Stomach (tissue), 8 donors: ENCODE measurements at regions not wholly inside any gene's neighbourhood (a gene's known extent, or its start where the extent isn't known, plus 50 kb on each side); places are given as distances from the start of the nearest gene placed in this dataset.
A peak's percentile ranks its signal among the peaks of the same experiment; 100 is the strongest.

Experiments
- DNase-seq, 2 donors: peaks; one replicate each; pipeline versions ENCODE4 v3.0.0 to v3.0.0-alpha.2; 2013 to 2019
- H3K27ac ChIP-seq, 5 donors: fragments of 200-600 bp in 4 of 5; sonication (generic) in 4 of 5; one replicate each; pipeline ENCODE4 v1.5.1; 2013 to 2019; ENCODE audit warnings: mild to moderate bottlenecking in 1 of 5, moderate library complexity in 1 of 5
- H3K27me3 ChIP-seq, 3 donors: fragments of 200-600 bp; sonication (generic); one replicate each; pipeline ENCODE4 v1.5.1; 2017 to 2019; ENCODE audit warnings: mixed run types in 1 of 3
- H3K36me3 ChIP-seq, 4 donors: fragments of 200-600 bp; sonication (generic); 1 replicate in 3 of 4; 2 replicates in 1 of 4; pipeline ENCODE4 v1.5.1; 2016 to 2019
- H3K4me1 ChIP-seq, 4 donors: fragments of 200-600 bp; sonication (generic); one replicate each; pipeline ENCODE4 v1.5.1; 2016 to 2019
- H3K4me3 ChIP-seq, 4 donors: fragments of 200-600 bp; sonication (generic) in 3 of 4; one replicate each; pipeline ENCODE4 v1.5.1; 2016 to 2019; ENCODE audit warnings: mild to moderate bottlenecking in 1 of 4
- H3K9me3 ChIP-seq, 4 donors: fragments of 200-600 bp; sonication (generic); one replicate each; pipeline ENCODE4 v1.5.1; 2016 to 2019
- EP300 ChIP-seq: sonication (generic); formaldehyde crosslinking; IDR thresholded peaks from one replicate; pipeline ENCODE4 v1.6.1; 2017; ENCODE audit warnings: antibody characterized with exemption
- POLR2A ChIP-seq, 4 donors: fragments of 450-650 bp; IDR thresholded peaks; one replicate each; pipeline ENCODE4 v1.6.1; 2016; ENCODE audit warnings: antibody characterized with exemption in 4 of 4, control low read depth in 2 of 4, mild to moderate bottlenecking in 1 of 4, moderate library complexity in 1 of 4
- POLR2AphosphoS5 ChIP-seq, 3 donors: sonication (generic); formaldehyde crosslinking; IDR thresholded peaks; one replicate each; pipeline ENCODE4 v1.6.1; 2016; ENCODE audit warnings: antibody characterized with exemption in 3 of 3
- WGBS, 5 donors: extraction: QIAGEN DNeasy Blood & Tissue Kit in 3 of 5; methylation state at CpG; one replicate each; pipeline versions ENCODE4 v1.1.5 to v1.1.7; 2013 to 2018; 5-methylcytosine and 5-hydroxymethylcytosine counted together
- intact Hi-C: fragments of 100-400 bp; cut with DNase I; formaldehyde crosslinking; loops from one replicate; pipeline ENCODE4 v1.15.1; 2023; ENCODE audit warnings: low total_unique reads
- TF ChIP-seq, protein P1 (sequence below), 7 experiments: fragments of 450-650 bp in 4 of 7; fragments of 200-600 bp in 3 of 7; sonication (generic) in 3 of 7; IDR thresholded peaks; one replicate each; pipeline ENCODE4 v1.5.1; 2016 to 2019; ENCODE audit warnings: antibody characterized with exemption in 7 of 7, control low read depth in 2 of 7, mild to moderate bottlenecking in 1 of 7
- donor health status: healthy with polysubstance abuse.
- donor health status: Bipolar disorder and iron deficiency.
- donor health status: healthy.

DNA sequence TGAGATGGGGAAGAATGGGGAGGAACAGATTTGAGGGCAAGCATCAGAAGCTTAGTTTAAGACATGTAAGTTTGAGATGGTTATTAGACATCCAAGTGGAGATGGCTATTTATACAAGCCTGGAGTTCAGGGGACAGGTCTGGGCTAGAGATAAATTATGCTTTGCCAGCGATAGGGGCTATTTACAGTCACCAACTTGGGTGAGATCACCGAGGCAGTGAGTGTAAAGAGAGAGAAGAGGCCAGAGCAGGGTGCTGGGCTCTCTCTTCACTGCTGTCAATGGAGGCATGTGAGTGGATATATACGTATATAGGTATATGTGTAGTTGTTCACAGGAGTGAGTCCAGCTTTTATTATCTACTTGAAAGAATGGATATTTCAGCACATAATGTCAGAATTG, 81.0 kb downstream of the QPCT start:
- no peak overlapping the region for H3K4me3 ChIP-seq
- no peaks in the 10 kb centered on the region for H3K36me3 ChIP-seq
- H3K4me1 ChIP-seq: no peaks in the 10 kb centered on the region
- WGBS, 5 donors: 73 to 87% (median 79%) methylated on average over 3 of the region's 3 CpGs
- DNase-seq: no peak
- H3K27me3 ChIP-seq: no peaks in the 10 kb centered on the region
- H3K27ac ChIP-seq: no peak overlapping the region
- no peaks in the 10 kb centered on the region for H3K9me3 ChIP-seq
- intact Hi-C loops: no loop called here
- TF ChIP-seq POLR2A (IDR thresholded peaks at IDR 0.05) (no peak), EP300 (no peak)

- Histone ChIP-seq H3K4me1 (no peaks in the 10 kb centered on the region), H3K27me3 (no peaks in the 10 kb centered on the region), H3K9me3 (no peaks in the 10 kb centered on the region), H3K4me3 (no peak overlapping the region), H3K36me3 (no peaks in the 10 kb centered on the region), H3K27ac (no peak overlapping the region)
- DNase-seq: no peak
- intact Hi-C loops: no loop called here
- no peak for TF ChIP-seq EP300
- TF ChIP-seq POLR2A (IDR thresholded peaks at IDR 0.05): no peak
- TF ChIP-seq, protein P1, sequence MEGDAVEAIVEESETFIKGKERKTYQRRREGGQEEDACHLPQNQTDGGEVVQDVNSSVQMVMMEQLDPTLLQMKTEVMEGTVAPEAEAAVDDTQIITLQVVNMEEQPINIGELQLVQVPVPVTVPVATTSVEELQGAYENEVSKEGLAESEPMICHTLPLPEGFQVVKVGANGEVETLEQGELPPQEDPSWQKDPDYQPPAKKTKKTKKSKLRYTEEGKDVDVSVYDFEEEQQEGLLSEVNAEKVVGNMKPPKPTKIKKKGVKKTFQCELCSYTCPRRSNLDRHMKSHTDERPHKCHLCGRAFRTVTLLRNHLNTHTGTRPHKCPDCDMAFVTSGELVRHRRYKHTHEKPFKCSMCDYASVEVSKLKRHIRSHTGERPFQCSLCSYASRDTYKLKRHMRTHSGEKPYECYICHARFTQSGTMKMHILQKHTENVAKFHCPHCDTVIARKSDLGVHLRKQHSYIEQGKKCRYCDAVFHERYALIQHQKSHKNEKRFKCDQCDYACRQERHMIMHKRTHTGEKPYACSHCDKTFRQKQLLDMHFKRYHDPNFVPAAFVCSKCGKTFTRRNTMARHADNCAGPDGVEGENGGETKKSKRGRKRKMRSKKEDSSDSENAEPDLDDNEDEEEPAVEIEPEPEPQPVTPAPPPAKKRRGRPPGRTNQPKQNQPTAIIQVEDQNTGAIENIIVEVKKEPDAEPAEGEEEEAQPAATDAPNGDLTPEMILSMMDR (IDR thresholded peaks at IDR 0.05): no peak
- TF ChIP-seq POLR2AphosphoS5 (IDR thresholded peaks at IDR 0.05): no peak
Measured at GRCh38 chr2:37427241-37427640, 82.8 kb downstream of the QPCT start.

- Histone ChIP-seq H3K9me3 (peaks cover 0 to 5% (median 2%) of the 10 kb centered on the region in 4 donors), H3K27me3 (no peaks in the 10 kb centered on the region), H3K4me3 (no peak overlapping the region), H3K27ac (no peak overlapping the region), H3K4me1 (no peaks in the 10 kb centered on the region), H3K36me3 (no peaks in the 10 kb centered on the region)
- no peak for DNase-seq
- intact Hi-C loops: no loop called here
- 54 to 63% (median 57%) methylated on average over 2 of the region's 2 CpGs for WGBS, 5 donors
- TF ChIP-seq POLR2AphosphoS5 (IDR thresholded peaks at IDR 0.05) (peak in 1 of 3 donors; percentile 15), POLR2A (IDR thresholded peaks at IDR 0.05) (no peak), EP300 (no peak)
- TF ChIP-seq, protein P1 (IDR thresholded peaks at IDR 0.05): no peak
Measured at GRCh38 chr2:37436323-37436722, 91.9 kb downstream of the QPCT start.

DNA sequence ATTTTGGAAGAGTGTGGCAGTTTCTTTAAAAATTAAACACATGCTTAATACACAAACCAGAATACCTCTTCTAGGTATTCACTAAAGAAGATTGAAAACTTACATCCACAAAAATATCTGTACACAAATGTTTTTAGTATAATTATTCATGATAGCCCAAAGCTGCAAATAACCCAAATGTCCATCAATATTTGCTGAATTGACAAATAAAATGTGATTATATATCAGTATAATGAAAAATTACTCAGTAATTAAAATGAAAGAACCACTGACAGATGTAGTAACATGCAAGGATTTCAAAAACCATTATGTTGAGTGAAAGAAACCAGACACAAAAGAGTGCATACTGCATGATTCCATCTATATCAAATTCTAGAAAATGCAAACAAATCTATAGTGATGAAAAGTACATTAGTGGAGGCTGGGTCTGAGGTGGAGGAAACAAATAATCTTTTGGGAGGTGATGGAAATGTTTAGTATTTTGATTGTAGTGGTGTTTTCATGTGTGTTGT, 94.8 kb downstream of the QPCT start:
- Histone ChIP-seq H3K36me3 (no peaks in the 10 kb centered on the region), H3K9me3 (peaks cover 0 to 5% (median 2%) of the 10 kb centered on the region in 4 donors), H3K4me1 (no peaks in the 10 kb centered on the region), H3K27ac (no peak overlapping the region), H3K27me3 (no peaks in the 10 kb centered on the region), H3K4me3 (no peak overlapping the region)
- intact Hi-C loops: no loop called here
- TF ChIP-seq EP300: no peak
- TF ChIP-seq POLR2AphosphoS5 (IDR thresholded peaks at IDR 0.05): no peak
- TF ChIP-seq, protein P1 (IDR thresholded peaks at IDR 0.05): no peak
- TF ChIP-seq POLR2A (IDR thresholded peaks at IDR 0.05): no peak
- DNase-seq: no peak

- DNase-seq: no peak
- intact Hi-C loops: no loop called here
- H3K27ac ChIP-seq: no peak overlapping the region
- H3K9me3 ChIP-seq: peaks cover 0 to 5% (median 2%) of the 10 kb centered on the region in 4 donors
- no peak for TF ChIP-seq POLR2AphosphoS5 (IDR thresholded peaks at IDR 0.05)
- TF ChIP-seq EP300: no peak
- TF ChIP-seq, protein P1 (IDR thresholded peaks at IDR 0.05): no peak
- TF ChIP-seq POLR2A (IDR thresholded peaks at IDR 0.05): no peak
- no peak overlapping the region for H3K4me3 ChIP-seq
- H3K27me3 ChIP-seq: no peaks in the 10 kb centered on the region
- H3K4me1 ChIP-seq: no peaks in the 10 kb centered on the region
- 84 to 97% (median 93%) methylated on average over 1 of the region's 1 CpG for WGBS, 5 donors
- H3K36me3 ChIP-seq: no peaks in the 10 kb centered on the region
Measured at GRCh38 chr2:37441055-37441454, 96.6 kb downstream of the QPCT start.
